Tibial artery (tissue), 4 donors: ENCODE measurements at regions not wholly inside any gene's neighbourhood (a gene's known extent, or its start where the extent isn't known, plus 50 kb on each side); places are given as distances from the start of the nearest gene placed in this dataset.

ENCODE experiments used
- DNase-seq, 2 donors: peaks; one replicate each; pipeline ENCODE4 v3.0.0-alpha.2; 2019
- H3K27ac ChIP-seq, 2 donors: fragments of 200-600 bp; sonication (generic) in 1 of 2; 1 replicate in 1 of 2; 2 replicates in 1 of 2; pipeline ENCODE4 v1.5.1; 2018 to 2019; ENCODE audit warnings: mild to moderate bottlenecking in 1 of 2
- H3K27me3 ChIP-seq, 2 donors: fragments of 200-600 bp; sonication (generic) in 1 of 2; one replicate each; pipeline versions ENCODE4 v1.5.1 to v1.6.0; 2016 to 2019
- H3K36me3 ChIP-seq, 3 donors: fragments of 200-600 bp; sonication (generic) in 2 of 3; one replicate each; pipeline ENCODE4 v1.5.1; 2016 to 2019; ENCODE audit warnings: mild to moderate bottlenecking in 2 of 3
- H3K4me1 ChIP-seq, 4 donors: fragments of 200-600 bp; sonication (generic) in 2 of 4; 1 replicate in 3 of 4; 2 replicates in 1 of 4; pipeline ENCODE4 v1.5.1; 2016 to 2019
- H3K4me3 ChIP-seq, 2 donors: fragments of 200-600 bp; sonication (generic) in 1 of 2; 1 replicate in 1 of 2; 2 replicates in 1 of 2; pipeline ENCODE4 v1.5.1; 2018 to 2019; ENCODE audit warnings: mild to moderate bottlenecking in 2 of 2
- H3K9me3 ChIP-seq, 3 donors: fragments of 200-600 bp; sonication (generic) in 1 of 3; one replicate each; pipeline ENCODE4 v1.5.1; 2016 to 2019
- CTCF ChIP-seq, 2 experiments: fragments of 200-600 bp in 1 of 2; fragments of 450-650 bp in 1 of 2; IDR thresholded peaks; one replicate each; pipeline ENCODE4 v1.5.1; 2017 to 2019; ENCODE audit warnings: antibody characterized with exemption in 2 of 2, mild to moderate bottlenecking in 1 of 2, moderate library complexity in 1 of 2
- intact Hi-C: fragments of 100-400 bp; cut with DNase I; formaldehyde crosslinking; loops from one replicate; pipeline ENCODE4 v1.15.0; 2023; ENCODE audit warnings: low total_unique reads

GRCh38 chr3:110272525-110272924 is 799.1 kb upstream of the NECTIN3 start:
- H3K27me3 ChIP-seq = no peaks in the 10 kb centered on the region
- H3K27ac ChIP-seq = no peak overlapping the region
- H3K36me3 ChIP-seq = no peaks in the 10 kb centered on the region
- intact Hi-C loops = no loop called here
- DNase-seq = no peak
- no peaks in the 10 kb centered on the region for H3K9me3 ChIP-seq
- TF ChIP-seq CTCF (IDR thresholded peaks at IDR 0.05) = no peak
- no peak overlapping the region for H3K4me3 ChIP-seq
- H3K4me1 ChIP-seq = no peaks in the 10 kb centered on the region

GRCh38 chr3:110291886-110292501 is 779.6 kb upstream of the NECTIN3 start:
- no peak overlapping the region for H3K27ac ChIP-seq
- no peaks in the 10 kb centered on the region for H3K27me3 ChIP-seq
- no peak for DNase-seq
- no peaks in the 10 kb centered on the region for H3K4me1 ChIP-seq
- H3K36me3 ChIP-seq = no peaks in the 10 kb centered on the region
- no peak overlapping the region for H3K4me3 ChIP-seq
- TF ChIP-seq CTCF (IDR thresholded peaks at IDR 0.05) = no peak
- H3K9me3 ChIP-seq = no peaks in the 10 kb centered on the region
- intact Hi-C loops = no loop called here

- H3K9me3 ChIP-seq = no peaks in the 10 kb centered on the region
- no peaks in the 10 kb centered on the region for H3K27me3 ChIP-seq
- H3K4me1 ChIP-seq = no peaks in the 10 kb centered on the region
- no peak overlapping the region for H3K4me3 ChIP-seq
- DNase-seq = no peak
- H3K27ac ChIP-seq = no peak overlapping the region
- intact Hi-C loops = no loop called here
- no peak for TF ChIP-seq CTCF (IDR thresholded peaks at IDR 0.05)
- H3K36me3 ChIP-seq = no peaks in the 10 kb centered on the region
Observed at GRCh38 chr3:110293660-110294059, 778.0 kb upstream of the NECTIN3 start.

- Histone ChIP-seq H3K36me3 (no peaks in the 10 kb centered on the region), H3K4me1 (no peaks in the 10 kb centered on the region), H3K27me3 (no peaks in the 10 kb centered on the region), H3K9me3 (no peaks in the 10 kb centered on the region), H3K4me3 (no peak overlapping the region), H3K27ac (no peak overlapping the region)
- DNase-seq = no peak
- TF ChIP-seq CTCF (IDR thresholded peaks at IDR 0.05) = no peak
- intact Hi-C loops = no loop called here
Observed at GRCh38 chr3:110296885-110297284, 774.7 kb upstream of the NECTIN3 start.

GRCh38 chr3:110301781-110302180 is 769.8 kb upstream of the NECTIN3 start:
- H3K27me3 ChIP-seq = no peaks in the 10 kb centered on the region
- H3K4me3 ChIP-seq = no peak overlapping the region
- intact Hi-C loops = no loop called here
- no peak overlapping the region for H3K27ac ChIP-seq
- H3K4me1 ChIP-seq = no peaks in the 10 kb centered on the region
- no peak for TF ChIP-seq CTCF (IDR thresholded peaks at IDR 0.05)
- no peak for DNase-seq
- H3K36me3 ChIP-seq = no peaks in the 10 kb centered on the region
- no peaks in the 10 kb centered on the region for H3K9me3 ChIP-seq
